PC-3 (cell line): ENCODE measurements at regions not wholly inside any gene's neighbourhood (a gene's known extent, or its start where the extent isn't known, plus 50 kb on each side); places are given as distances from the start of the nearest gene placed in this dataset.

Experiments
- ATAC-seq: fragments of 200-7000 bp; cut with Tn5 transposase; 2 replicates; pipeline ENCODE4 v1.9.1; 2020; ENCODE audit warnings: mild to moderate bottlenecking, moderate library complexity
- BruUV-seq: library from RNA; stranded (reverse); fragments of 400-500 nt; replicated peaks from 2 replicates; lab custom pipeline; 2021; lab: Mats Ljungman, UMichigan
- CTCF ChIA-PET: fragments of 300-600 bp; sonication (Branson Sonifier 250); formaldehyde crosslinking; loops from one replicate; lab custom pipeline; 2022; ENCODE audit warnings: antibody characterized with exemption; lab: Charles Lee
- POLR2A ChIA-PET: fragments of 300-600 bp; sonication (Branson Sonifier 250); formaldehyde crosslinking; loops from one replicate; lab custom pipeline; 2022; ENCODE audit warnings: antibody characterized with exemption; ENCODE audit not compliant: unreplicated experiment; lab: Charles Lee
- DNase-seq: peaks from one replicate; pipeline ENCODE4 v3.0.0-alpha.2; 2015
- H2AFZ ChIP-seq: fragments of 300-600 bp; sonication (generic); 2 replicates; pipeline ENCODE4 v1.6.0; 2016; ENCODE audit warnings: antibody characterized with exemption, low read length
- H3F3A ChIP-seq: fragments of 300-600 bp; sonication (generic); one replicate; pipeline ENCODE4 v1.6.0; 2017; ENCODE audit warnings: antibody characterized with exemption, low read length, control low read depth, mild to moderate bottlenecking; ENCODE audit not compliant: unreplicated experiment
- H3K27ac ChIP-seq: fragments of 300-600 bp; sonication (generic); 2 replicates; pipeline ENCODE4 v1.5.1; 2016; ENCODE audit warnings: mild to moderate bottlenecking, low read length
- H3K27me3 ChIP-seq: fragments of 300-600 bp; sonication (generic); 2 replicates; pipeline ENCODE4 v1.6.1; 2016; ENCODE audit warnings: low read length, mixed read lengths
- H3K36me3 ChIP-seq: fragments of 300-600 bp; sonication (generic); 2 replicates; pipeline ENCODE4 v1.6.1; 2016; ENCODE audit warnings: low read depth, mixed run types, low read length, mixed read lengths
- H3K4me1 ChIP-seq: fragments of 300-600 bp; sonication (generic); 2 replicates; pipeline ENCODE4 v1.5.1; 2016; ENCODE audit warnings: low read length; ENCODE audit not compliant: insufficient read depth
- H3K4me2 ChIP-seq: fragments of 300-600 bp; sonication (generic); 2 replicates; pipeline ENCODE4 v1.6.0; 2016; ENCODE audit warnings: low read length
- H3K4me3 ChIP-seq: fragments of 300-600 bp; sonication (generic); 2 replicates; pipeline ENCODE4 v1.5.1; 2016; ENCODE audit warnings: mild to moderate bottlenecking, low read length, mixed read lengths
- H3K79me2 ChIP-seq: fragments of 300-600 bp; sonication (generic); 2 replicates; pipeline ENCODE4 v1.6.1; 2017; ENCODE audit warnings: low read length, mixed read lengths
- H3K9ac ChIP-seq: fragments of 300-600 bp; sonication (generic); 2 replicates; pipeline ENCODE4 v1.6.0; 2016; ENCODE audit warnings: mild to moderate bottlenecking, low read length
- H3K9me2 ChIP-seq: fragments of 300-600 bp; sonication (generic); replicated peaks from 2 replicates; pipeline ENCODE4 v1.6.1; 2016; ENCODE audit warnings: mixed run types, low read length, mixed read lengths
- H3K9me3 ChIP-seq: fragments of 300-600 bp; sonication (generic); 2 replicates; pipeline ENCODE4 v1.6.1; 2016; ENCODE audit warnings: low read length, mixed read lengths
- H4K20me1 ChIP-seq: fragments of 300-600 bp; sonication (generic); 2 replicates; pipeline ENCODE4 v1.6.1; 2016; ENCODE audit warnings: low read length, mixed read lengths
- EZH2 ChIP-seq: fragments of 300-600 bp; sonication (generic); IDR thresholded peaks from one replicate; pipeline ENCODE4 v1.6.1; 2017; ENCODE audit warnings: antibody characterized with exemption, mild to moderate bottlenecking, low read length; ENCODE audit not compliant: unreplicated experiment
- EZH2phosphoT487 ChIP-seq: fragments of 300-600 bp; sonication (generic); IDR thresholded peaks from 2 replicates; pipeline ENCODE4 v1.6.1; 2018; ENCODE audit warnings: mild to moderate bottlenecking, antibody characterized with exemption, low read length, borderline replicate concordance
- intact Hi-C: fragments of 100-400 bp; cut with micrococcal nuclease; formaldehyde crosslinking; loops from 2 replicates; pipeline ENCODE4 v1.9.0; 2023
- TF ChIP-seq, protein P1 (sequence below): fragments of 300-600 bp; sonication (generic); conservative IDR thresholded peaks from 2 replicates; pipeline ENCODE4 v1.5.1; 2017; ENCODE audit warnings: antibody characterized with exemption, low read depth, mild to moderate bottlenecking, low read length

- Histone ChIP-seq H2AFZ (no peak overlapping the region), H3K36me3 (no peaks in the 10 kb centered on the region), H4K20me1 (no peaks in the 10 kb centered on the region), H3K4me3 (no peak overlapping the region), H3K4me2 (no peak overlapping the region), H3K9me3 (no peaks in the 10 kb centered on the region), H3K27me3 (no peaks in the 10 kb centered on the region), H3K79me2 (no peaks in the 10 kb centered on the region), H3K9ac (no peak overlapping the region), H3K27ac (no peak overlapping the region), H3F3A (no peaks in the 10 kb centered on the region), H3K9me2 (no peaks in the 10 kb centered on the region), H3K4me1 (no peaks in the 10 kb centered on the region)
- BruUV-seq = no TSS peak
- no peak for TF ChIP-seq EZH2
- no peak for TF ChIP-seq EZH2phosphoT487
- TF ChIP-seq, protein P1, sequence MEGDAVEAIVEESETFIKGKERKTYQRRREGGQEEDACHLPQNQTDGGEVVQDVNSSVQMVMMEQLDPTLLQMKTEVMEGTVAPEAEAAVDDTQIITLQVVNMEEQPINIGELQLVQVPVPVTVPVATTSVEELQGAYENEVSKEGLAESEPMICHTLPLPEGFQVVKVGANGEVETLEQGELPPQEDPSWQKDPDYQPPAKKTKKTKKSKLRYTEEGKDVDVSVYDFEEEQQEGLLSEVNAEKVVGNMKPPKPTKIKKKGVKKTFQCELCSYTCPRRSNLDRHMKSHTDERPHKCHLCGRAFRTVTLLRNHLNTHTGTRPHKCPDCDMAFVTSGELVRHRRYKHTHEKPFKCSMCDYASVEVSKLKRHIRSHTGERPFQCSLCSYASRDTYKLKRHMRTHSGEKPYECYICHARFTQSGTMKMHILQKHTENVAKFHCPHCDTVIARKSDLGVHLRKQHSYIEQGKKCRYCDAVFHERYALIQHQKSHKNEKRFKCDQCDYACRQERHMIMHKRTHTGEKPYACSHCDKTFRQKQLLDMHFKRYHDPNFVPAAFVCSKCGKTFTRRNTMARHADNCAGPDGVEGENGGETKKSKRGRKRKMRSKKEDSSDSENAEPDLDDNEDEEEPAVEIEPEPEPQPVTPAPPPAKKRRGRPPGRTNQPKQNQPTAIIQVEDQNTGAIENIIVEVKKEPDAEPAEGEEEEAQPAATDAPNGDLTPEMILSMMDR = no peak
- ChIA-PET CTCF (no interaction called here), POLR2A (no interaction called here)
- ATAC-seq (no peak), DNase-seq (no peak)
- intact Hi-C loops = no loop called here
Observed at GRCh38 chr9:116027096-116027495, 126.5 kb upstream of the PAPPA start.

- TF ChIP-seq, protein P1 = no peak
- no peak for TF ChIP-seq EZH2
- TF ChIP-seq EZH2phosphoT487 = no peak
- no peak overlapping the region for H3K9ac ChIP-seq
- H2AFZ ChIP-seq = no peak overlapping the region
- H3K36me3 ChIP-seq = no peaks in the 10 kb centered on the region
- H3K27ac ChIP-seq = no peak overlapping the region
- H3K4me2 ChIP-seq = no peak overlapping the region
- intact Hi-C loops = no loop called here
- no peaks in the 10 kb centered on the region for H3F3A ChIP-seq
- H4K20me1 ChIP-seq = no peaks in the 10 kb centered on the region
- ChIA-PET CTCF (no interaction called here), POLR2A (no interaction called here)
- DNase-seq = peak; percentile 29
- H3K79me2 ChIP-seq = no peaks in the 10 kb centered on the region
- no TSS peak for BruUV-seq
- no peaks in the 10 kb centered on the region for H3K27me3 ChIP-seq
- H3K4me3 ChIP-seq = no peak overlapping the region
- H3K9me3 ChIP-seq = no peaks in the 10 kb centered on the region
- no peaks in the 10 kb centered on the region for H3K4me1 ChIP-seq
- no peak for ATAC-seq
- H3K9me2 ChIP-seq = no peaks in the 10 kb centered on the region
Observed at GRCh38 chr9:116027511-116027910, 126.1 kb upstream of the PAPPA start.

DNA sequence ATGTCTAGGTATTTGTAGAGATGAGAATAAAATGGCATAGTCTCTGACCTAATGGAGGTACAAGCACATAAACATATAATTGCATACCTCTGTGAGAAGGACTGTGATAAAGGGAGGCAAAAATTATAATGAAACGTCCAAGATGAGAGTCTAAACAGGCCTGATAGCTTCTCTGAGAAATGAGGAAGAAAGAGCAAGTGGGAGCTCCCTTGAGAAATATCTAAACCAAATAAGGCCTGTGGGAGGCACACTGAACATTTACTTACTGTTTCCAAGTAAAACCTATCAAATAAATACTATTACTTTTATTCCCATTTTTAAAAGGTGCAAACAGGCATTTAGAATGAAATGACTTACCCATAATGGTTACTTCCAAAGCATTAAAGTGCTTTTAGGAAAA is 125.6 kb upstream of the PAPPA start:
- intact Hi-C loops = no loop called here
- H3K27me3 ChIP-seq = no peaks in the 10 kb centered on the region
- TF ChIP-seq EZH2 (no peak), EZH2phosphoT487 (no peak)
- TF ChIP-seq, protein P1 = no peak
- H3K4me3 ChIP-seq = no peak overlapping the region
- DNase-seq (no peak), ATAC-seq (no peak)
- no peaks in the 10 kb centered on the region for H3K9me2 ChIP-seq
- H2AFZ ChIP-seq = no peak overlapping the region
- H4K20me1 ChIP-seq = no peaks in the 10 kb centered on the region
- H3K9me3 ChIP-seq = no peaks in the 10 kb centered on the region
- H3K79me2 ChIP-seq = no peaks in the 10 kb centered on the region
- no peak overlapping the region for H3K27ac ChIP-seq
- H3K36me3 ChIP-seq = no peaks in the 10 kb centered on the region
- no peaks in the 10 kb centered on the region for H3K4me1 ChIP-seq
- no peaks in the 10 kb centered on the region for H3F3A ChIP-seq
- H3K9ac ChIP-seq = no peak overlapping the region
- no peak overlapping the region for H3K4me2 ChIP-seq
- CTCF ChIA-PET = no interaction called here
- POLR2A ChIA-PET = no interaction called here
- no TSS peak for BruUV-seq
